Neural progenitor cell (in vitro differentiated cells): ENCODE measurements at regions not wholly inside any gene's neighbourhood (a gene's known extent, or its start where the extent isn't known, plus 50 kb on each side); places are given as distances from the start of the nearest gene placed in this dataset.

ENCODE experiments used
- DNase-seq: peaks from one replicate; pipeline ENCODE4 v3.0.0-alpha.2; 2016; ENCODE audit warnings: low spot score
- H2AFZ ChIP-seq: fragments of 200-600 bp; sonication (generic); replicated peaks from 2 replicates; pipeline ENCODE4 v1.6.1; 2016; ENCODE audit warnings: antibody characterized with exemption
- H3F3A ChIP-seq: fragments of 200-600 bp; sonication (generic); 2 replicates; pipeline ENCODE4 v1.6.1; 2016; ENCODE audit warnings: antibody characterized with exemption, low read depth
- H3K27ac ChIP-seq: fragments of 200-600 bp; sonication (generic); 2 replicates; pipeline ENCODE4 v1.5.1; 2016; ENCODE audit warnings: mild to moderate bottlenecking
- H3K27me3 ChIP-seq: fragments of 200-600 bp; sonication (generic); 2 replicates; pipeline ENCODE4 v1.6.1; 2016; ENCODE audit warnings: mild to moderate bottlenecking, moderate library complexity
- H3K36me3 ChIP-seq: fragments of 200-600 bp; sonication (generic); 2 replicates; pipeline ENCODE4 v1.5.1; 2016
- H3K4me1 ChIP-seq: fragments of 200-600 bp; sonication (generic); 2 replicates; pipeline ENCODE4 v1.6.1; 2016; ENCODE audit warnings: mixed run types
- H3K4me2 ChIP-seq: fragments of 200-600 bp; sonication (generic); 2 replicates; pipeline ENCODE4 v1.6.1; 2016
- H3K4me3 ChIP-seq: fragments of 200-600 bp; sonication (generic); 2 replicates; pipeline ENCODE4 v1.5.1; 2016
- H3K79me2 ChIP-seq: fragments of 200-600 bp; sonication (generic); 2 replicates; pipeline ENCODE4 v1.6.1; 2016; ENCODE audit warnings: low read depth
- H3K9ac ChIP-seq: fragments of 200-600 bp; sonication (generic); 2 replicates; pipeline ENCODE4 v1.6.1; 2016
- H3K9me3 ChIP-seq: fragments of 200-600 bp; sonication (generic); 2 replicates; pipeline ENCODE4 v1.5.1; 2016; ENCODE audit warnings: low read depth
- H4K20me1 ChIP-seq: fragments of 200-600 bp; sonication (generic); 2 replicates; pipeline ENCODE4 v1.6.1; 2016; ENCODE audit warnings: low read depth
- H3K27ac Mint-ChIP-seq: 3 replicates; pipeline ENCODE4 v1.8.0; 2021; ENCODE audit warnings: mixed read lengths
- H3K27me3 Mint-ChIP-seq: 2 replicates; pipeline ENCODE4 v1.8.0; 2022; ENCODE audit warnings: low read depth, mild to moderate bottlenecking, inconsistent platforms, moderate library complexity, mixed read lengths; ENCODE audit not compliant: insufficient read depth
- H3K36me3 Mint-ChIP-seq: 3 replicates; pipeline ENCODE4 v1.8.0; 2021; ENCODE audit warnings: mixed read lengths
- H3K4me1 Mint-ChIP-seq: 3 replicates; pipeline ENCODE4 v1.8.0; 2021; ENCODE audit warnings: mixed read lengths
- H3K4me3 Mint-ChIP-seq: 3 replicates; pipeline ENCODE4 v1.8.0; 2021; ENCODE audit warnings: mild to moderate bottlenecking, moderate library complexity, mixed read lengths
- H3K9me3 Mint-ChIP-seq: 3 replicates; pipeline ENCODE4 v1.8.0; 2020; ENCODE audit warnings: mixed read lengths
- EZH2 ChIP-seq: fragments of 200-600 bp; sonication (generic); IDR thresholded peaks from 2 replicates; pipeline ENCODE4 v1.6.1; 2017; ENCODE audit warnings: antibody characterized with exemption, mild to moderate bottlenecking, moderate library complexity
- EZH2phosphoT487 ChIP-seq: fragments of 200-600 bp; sonication (generic); IDR thresholded peaks from 2 replicates; pipeline ENCODE4 v1.6.1; 2017; ENCODE audit warnings: antibody characterized with exemption
- TF ChIP-seq, protein P1 (sequence below): fragments of 200-600 bp; sonication (generic); IDR thresholded peaks from 2 replicates; pipeline ENCODE4 v1.5.1; 2017; ENCODE audit warnings: antibody characterized with exemption, mild to moderate bottlenecking

GRCh38 chr2:67576226-67576625 is 179.1 kb downstream of the ETAA1 start:
- H2AFZ ChIP-seq, result no peak overlapping the region
- no peaks in the 10 kb centered on the region for H3K36me3 Mint-ChIP-seq
- no peaks in the 10 kb centered on the region for H3F3A ChIP-seq
- H3K9me3 ChIP-seq, result no peaks in the 10 kb centered on the region
- H3K4me1 ChIP-seq, result no peaks in the 10 kb centered on the region
- no peak overlapping the region for H3K4me3 ChIP-seq
- TF ChIP-seq, protein P1, sequence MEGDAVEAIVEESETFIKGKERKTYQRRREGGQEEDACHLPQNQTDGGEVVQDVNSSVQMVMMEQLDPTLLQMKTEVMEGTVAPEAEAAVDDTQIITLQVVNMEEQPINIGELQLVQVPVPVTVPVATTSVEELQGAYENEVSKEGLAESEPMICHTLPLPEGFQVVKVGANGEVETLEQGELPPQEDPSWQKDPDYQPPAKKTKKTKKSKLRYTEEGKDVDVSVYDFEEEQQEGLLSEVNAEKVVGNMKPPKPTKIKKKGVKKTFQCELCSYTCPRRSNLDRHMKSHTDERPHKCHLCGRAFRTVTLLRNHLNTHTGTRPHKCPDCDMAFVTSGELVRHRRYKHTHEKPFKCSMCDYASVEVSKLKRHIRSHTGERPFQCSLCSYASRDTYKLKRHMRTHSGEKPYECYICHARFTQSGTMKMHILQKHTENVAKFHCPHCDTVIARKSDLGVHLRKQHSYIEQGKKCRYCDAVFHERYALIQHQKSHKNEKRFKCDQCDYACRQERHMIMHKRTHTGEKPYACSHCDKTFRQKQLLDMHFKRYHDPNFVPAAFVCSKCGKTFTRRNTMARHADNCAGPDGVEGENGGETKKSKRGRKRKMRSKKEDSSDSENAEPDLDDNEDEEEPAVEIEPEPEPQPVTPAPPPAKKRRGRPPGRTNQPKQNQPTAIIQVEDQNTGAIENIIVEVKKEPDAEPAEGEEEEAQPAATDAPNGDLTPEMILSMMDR, result no peak
- no peak for TF ChIP-seq EZH2
- H4K20me1 ChIP-seq, result no peaks in the 10 kb centered on the region
- H3K27ac ChIP-seq, result no peak overlapping the region
- H3K27me3 ChIP-seq, result no peaks in the 10 kb centered on the region
- H3K4me2 ChIP-seq, result no peak overlapping the region
- H3K9me3 Mint-ChIP-seq, result no peaks in the 10 kb centered on the region
- H3K36me3 ChIP-seq, result no peaks in the 10 kb centered on the region
- no peak for DNase-seq
- no peaks in the 10 kb centered on the region for H3K79me2 ChIP-seq
- H3K4me1 Mint-ChIP-seq, result no peaks in the 10 kb centered on the region
- H3K27ac Mint-ChIP-seq, result no peak overlapping the region
- no peak overlapping the region for H3K9ac ChIP-seq
- H3K27me3 Mint-ChIP-seq, result no peaks in the 10 kb centered on the region
- no peak overlapping the region for H3K4me3 Mint-ChIP-seq

DNA sequence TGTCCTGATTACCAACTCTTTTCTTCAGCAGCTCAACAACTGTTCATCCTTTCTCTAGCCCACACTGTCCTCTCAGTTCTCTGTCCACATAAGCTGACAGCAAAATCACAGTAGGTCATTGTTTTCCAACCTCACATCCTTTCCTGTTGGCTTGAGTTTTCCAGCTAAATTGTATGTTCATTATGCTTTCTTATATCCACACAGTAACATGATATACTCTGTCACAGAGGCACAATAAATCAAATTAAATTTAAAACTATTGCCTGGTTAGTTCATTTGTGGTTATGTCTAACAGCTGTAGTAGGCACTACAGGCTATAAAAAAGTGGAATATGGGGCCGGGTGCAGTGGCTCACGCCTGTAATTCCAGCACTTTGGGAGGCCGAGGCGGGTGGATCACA is 179.9 kb downstream of the ETAA1 start:
- H3K4me1 Mint-ChIP-seq, result no peaks in the 10 kb centered on the region
- H3K79me2 ChIP-seq, result no peaks in the 10 kb centered on the region
- H3K4me3 ChIP-seq, result no peak overlapping the region
- H2AFZ ChIP-seq, result no peak overlapping the region
- no peak overlapping the region for H3K9ac ChIP-seq
- H4K20me1 ChIP-seq, result no peaks in the 10 kb centered on the region
- H3K4me1 ChIP-seq, result no peaks in the 10 kb centered on the region
- no peaks in the 10 kb centered on the region for H3K9me3 ChIP-seq
- peaks cover 4% of the 10 kb centered on the region for H3K9me3 Mint-ChIP-seq
- H3K27ac ChIP-seq, result no peak overlapping the region
- H3K27me3 Mint-ChIP-seq, result no peaks in the 10 kb centered on the region
- no peak overlapping the region for H3K4me3 Mint-ChIP-seq
- no peaks in the 10 kb centered on the region for H3K36me3 Mint-ChIP-seq
- H3K27me3 ChIP-seq, result no peaks in the 10 kb centered on the region
- no peak overlapping the region for H3K4me2 ChIP-seq
- no peak for DNase-seq
- H3K27ac Mint-ChIP-seq, result no peak overlapping the region
- TF ChIP-seq EZH2 (no peak), EZH2phosphoT487 (no peak)
- H3K36me3 ChIP-seq, result no peaks in the 10 kb centered on the region
- H3F3A ChIP-seq, result no peaks in the 10 kb centered on the region

DNA sequence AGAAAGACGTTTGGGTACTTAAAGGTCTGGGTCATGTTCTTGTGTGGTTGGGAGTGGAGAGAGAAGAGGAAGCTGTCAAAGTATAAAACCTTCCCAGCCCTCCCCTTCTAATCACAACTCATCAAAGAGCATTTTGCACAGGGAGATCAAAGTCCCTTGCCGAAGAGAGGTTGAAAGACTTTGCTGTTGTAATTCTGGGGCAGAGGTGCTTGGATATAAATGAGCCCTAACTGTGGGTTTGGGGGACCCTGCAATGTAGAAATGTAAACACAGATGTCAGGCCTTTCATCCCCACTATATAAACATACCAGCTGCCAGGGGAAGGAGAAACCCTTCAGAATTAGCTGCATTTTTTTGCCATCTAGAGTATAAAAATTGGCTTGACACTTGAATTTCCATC is 182.1 kb downstream of the ETAA1 start:
- no peaks in the 10 kb centered on the region for H3K4me1 Mint-ChIP-seq

DNA sequence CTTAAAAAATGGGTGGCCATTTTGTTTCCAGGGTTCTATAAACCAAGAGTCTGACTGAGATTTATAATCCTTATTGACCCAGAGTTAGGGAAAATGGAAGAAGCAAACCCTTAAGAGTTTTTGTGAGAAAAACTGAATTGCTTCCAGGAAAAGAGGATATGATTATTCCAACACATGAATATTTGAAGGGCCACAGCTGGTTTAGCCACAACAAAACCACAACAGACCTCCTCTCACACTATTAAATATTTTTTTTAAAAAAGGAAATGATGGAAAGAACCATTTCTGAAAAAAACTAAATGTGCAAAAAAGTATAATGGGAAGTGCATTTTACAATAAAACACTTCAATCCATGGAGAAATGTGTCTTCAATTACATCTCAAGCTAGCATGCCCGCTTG is 182.7 kb downstream of the ETAA1 start:
- no peaks in the 10 kb centered on the region for H3K79me2 ChIP-seq
- H3K27ac Mint-ChIP-seq, result no peak overlapping the region
- no peaks in the 10 kb centered on the region for H3K4me1 Mint-ChIP-seq
- TF ChIP-seq, protein P1, result no peak
- TF ChIP-seq EZH2phosphoT487 (no peak), EZH2 (no peak)
- no peak overlapping the region for H3K9ac ChIP-seq
- no peaks in the 10 kb centered on the region for H3F3A ChIP-seq
- H3K4me3 ChIP-seq, result no peak overlapping the region
- H3K9me3 Mint-ChIP-seq, result peaks cover 19% of the 10 kb centered on the region
- H3K4me1 ChIP-seq, result no peaks in the 10 kb centered on the region
- H3K36me3 Mint-ChIP-seq, result peaks cover 2% of the 10 kb centered on the region
- H3K27ac ChIP-seq, result no peak overlapping the region
- no peak overlapping the region for H3K4me3 Mint-ChIP-seq
- DNase-seq, result no peak
- H3K27me3 ChIP-seq, result no peaks in the 10 kb centered on the region
- no peak overlapping the region for H2AFZ ChIP-seq
- H4K20me1 ChIP-seq, result no peaks in the 10 kb centered on the region
- H3K4me2 ChIP-seq, result no peak overlapping the region
- peaks cover 4% of the 10 kb centered on the region for H3K9me3 ChIP-seq
- H3K27me3 Mint-ChIP-seq, result no peaks in the 10 kb centered on the region
- no peaks in the 10 kb centered on the region for H3K36me3 ChIP-seq

More for the DNA sequence above, 182.1 kb downstream of the ETAA1 start:
- no peak overlapping the region for H3K9ac ChIP-seq
- H3K27ac ChIP-seq, result no peak overlapping the region
- H3F3A ChIP-seq, result no peaks in the 10 kb centered on the region
- no peak for DNase-seq
- H3K27me3 ChIP-seq, result no peaks in the 10 kb centered on the region
- peaks cover 4% of the 10 kb centered on the region for H3K9me3 ChIP-seq
- no peak overlapping the region for H2AFZ ChIP-seq
- no peaks in the 10 kb centered on the region for H3K27me3 Mint-ChIP-seq
- peaks cover 15% of the 10 kb centered on the region for H3K9me3 Mint-ChIP-seq
- no peak overlapping the region for H3K4me3 Mint-ChIP-seq
- no peak overlapping the region for H3K4me3 ChIP-seq
- TF ChIP-seq EZH2phosphoT487 (no peak), EZH2 (no peak)
- TF ChIP-seq, protein P1, result no peak
- H3K4me1 ChIP-seq, result no peaks in the 10 kb centered on the region
- no peaks in the 10 kb centered on the region for H3K79me2 ChIP-seq
- no peaks in the 10 kb centered on the region for H4K20me1 ChIP-seq
- H3K4me2 ChIP-seq, result no peak overlapping the region
- peaks cover 2% of the 10 kb centered on the region for H3K36me3 Mint-ChIP-seq
- H3K27ac Mint-ChIP-seq, result no peak overlapping the region
- H3K36me3 ChIP-seq, result no peaks in the 10 kb centered on the region
